GM23248 (cell line): ENCODE measurements at regions not wholly inside any gene's neighbourhood (a gene's known extent, or its start where the extent isn't known, plus 50 kb on each side); places are given as distances from the start of the nearest gene placed in this dataset.

Source experiments
- DNase-seq: peaks from one replicate; pipeline ENCODE4 v3.0.0-alpha.2; 2015
- H2AFZ ChIP-seq: fragments of 200-600 bp; sonication (generic); 2 replicates; pipeline ENCODE4 v1.6.1; 2016; ENCODE audit warnings: antibody characterized with exemption
- H3F3A ChIP-seq: fragments of 200-600 bp; sonication (generic); 2 replicates; pipeline ENCODE4 v1.6.1; 2016; ENCODE audit warnings: mild to moderate bottlenecking, antibody characterized with exemption, mixed run types; ENCODE audit not compliant: insufficient read depth
- H3K27ac ChIP-seq: fragments of 200-600 bp; sonication (generic); 2 replicates; pipeline ENCODE4 v1.5.1; 2016; ENCODE audit warnings: mild to moderate bottlenecking
- H3K27me3 ChIP-seq: fragments of 200-600 bp; sonication (generic); replicated peaks from 2 replicates; pipeline ENCODE4 v1.6.1; 2016; ENCODE audit warnings: mild to moderate bottlenecking; ENCODE audit not compliant: insufficient read depth
- H3K36me3 ChIP-seq: fragments of 200-600 bp; sonication (generic); 2 replicates; pipeline ENCODE4 v1.6.1; 2016; ENCODE audit warnings: low read depth, mild to moderate bottlenecking
- H3K4me1 ChIP-seq: fragments of 200-600 bp; sonication (generic); 2 replicates; pipeline ENCODE4 v1.6.1; 2016; ENCODE audit warnings: mild to moderate bottlenecking; ENCODE audit not compliant: insufficient read depth
- H3K4me2 ChIP-seq: fragments of 200-600 bp; sonication (generic); one replicate; pipeline ENCODE4 v1.6.1; 2016; ENCODE audit warnings: mild to moderate bottlenecking; ENCODE audit not compliant: unreplicated experiment
- H3K4me3 ChIP-seq: fragments of 200-600 bp; sonication (generic); 2 replicates; pipeline ENCODE4 v1.5.1; 2016; ENCODE audit warnings: mild to moderate bottlenecking
- H3K79me2 ChIP-seq: fragments of 200-600 bp; sonication (generic); 2 replicates; pipeline ENCODE4 v1.6.1; 2016; ENCODE audit warnings: mild to moderate bottlenecking; ENCODE audit not compliant: insufficient read depth
- H3K9ac ChIP-seq: fragments of 200-600 bp; sonication (generic); 2 replicates; pipeline ENCODE4 v1.6.1; 2016; ENCODE audit warnings: mild to moderate bottlenecking
- H3K9me2 ChIP-seq: fragments of 200-600 bp; sonication (generic); 2 replicates; pipeline ENCODE4 v1.6.1; 2016; ENCODE audit warnings: mixed run types, mild to moderate bottlenecking, moderate library complexity; ENCODE audit not compliant: insufficient read depth
- H3K9me3 ChIP-seq: fragments of 200-600 bp; sonication (generic); one replicate; pipeline ENCODE4 v1.6.1; 2017; ENCODE audit warnings: low read depth
- H4K20me1 ChIP-seq: fragments of 200-600 bp; sonication (generic); 2 replicates; pipeline ENCODE4 v1.6.0; 2016; ENCODE audit not compliant: insufficient read depth
- EZH2 ChIP-seq: fragments of 200-600 bp; sonication (generic); IDR thresholded peaks from 2 replicates; pipeline ENCODE4 v1.6.1; 2018; ENCODE audit warnings: antibody characterized with exemption, mild to moderate bottlenecking; ENCODE audit not compliant: insufficient read depth, poor library complexity, severe bottlenecking
- EZH2phosphoT487 ChIP-seq: fragments of 200-600 bp; sonication (generic); IDR thresholded peaks from 2 replicates; pipeline ENCODE4 v1.6.1; 2018; ENCODE audit warnings: antibody characterized with exemption, moderate library complexity, mild to moderate bottlenecking, low read depth; ENCODE audit not compliant: insufficient read depth
- WGBS, 2 experiments: methylation state at CpG; one replicate each; pipeline ENCODE4 v1.1.6; 2015 to 2017; ENCODE audit warnings: low lambda C conversion rate in 2 of 2, low coverage in 1 of 2; ENCODE audit errors: missing lambda C conversion rate in 2 of 2; 5-methylcytosine and 5-hydroxymethylcytosine counted together
- in situ Hi-C: fragments of 300-500 bp; cut with MboI; formaldehyde crosslinking; loops from 2 replicates; pipeline ENCODE4 v1.15.0; 2020

DNA sequence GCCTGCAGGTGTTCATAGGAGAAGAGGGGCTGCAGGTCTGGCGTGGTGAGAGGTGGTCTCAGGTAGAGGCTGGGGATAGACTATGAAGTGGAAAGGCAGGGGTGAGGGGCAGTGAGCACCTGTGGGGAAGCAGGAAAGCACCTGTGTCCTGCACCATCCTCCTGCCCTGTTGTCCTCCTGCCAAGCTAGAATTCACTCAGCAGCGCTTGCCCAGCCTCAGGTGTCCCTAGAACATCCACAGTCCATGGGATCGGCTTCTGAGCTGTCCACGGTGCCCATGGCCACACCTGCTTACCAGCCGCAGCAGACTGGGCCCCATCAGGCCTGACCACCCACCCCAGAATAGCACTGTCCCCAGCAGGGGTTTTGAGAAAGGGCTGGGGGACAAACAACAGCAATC is 456.2 kb upstream of the SULF2 start:
- Histone ChIP-seq H3K27me3 (peaks cover 2% of the 10 kb centered on the region; the same call in 1 of the 2 replicates), H3K9ac (no peak overlapping the region), H3K4me3 (no peak overlapping the region), H3K27ac (no peak overlapping the region), H3K36me3 (no peaks in the 10 kb centered on the region), H3F3A (peaks cover 8% of the 10 kb centered on the region; the same call in 1 of the 2 replicates), H3K9me2 (no peaks in the 10 kb centered on the region), H3K79me2 (no peaks in the 10 kb centered on the region), H3K4me2 (no peak overlapping the region), H3K4me1 (no peaks in the 10 kb centered on the region), H3K9me3 (no peaks in the 10 kb centered on the region), H2AFZ (no peak overlapping the region), H4K20me1 (no peaks in the 10 kb centered on the region)
- DNase-seq = no peak
- no peak for TF ChIP-seq EZH2phosphoT487
- TF ChIP-seq EZH2 = no peak
- in situ Hi-C loops = no loop called here
- 46 to 51% methylated on average over 5 of the region's 5 CpGs for WGBS, 2 experiments

- H3K27me3 ChIP-seq = peaks cover 5% of the 10 kb centered on the region; the same call in 1 of the 2 replicates
- DNase-seq = peak; percentile 48
- no peak overlapping the region for H2AFZ ChIP-seq
- H3K4me3 ChIP-seq = no peak overlapping the region
- no peak for TF ChIP-seq EZH2
- no peak for TF ChIP-seq EZH2phosphoT487
- H3K9ac ChIP-seq = peak overlapping the region; percentile 1; the same call in 1 of the 2 replicates
- peak overlapping the region; percentile 10; the same call in 1 of the 2 replicates for H3K27ac ChIP-seq
- no peaks in the 10 kb centered on the region for H4K20me1 ChIP-seq
- no peaks in the 10 kb centered on the region for H3K36me3 ChIP-seq
- H3K9me3 ChIP-seq = no peaks in the 10 kb centered on the region
- in situ Hi-C loops = no loop called here
- 23 to 26% methylated on average over 4 of the region's 4 CpGs for WGBS, 2 experiments
- no peak overlapping the region for H3K4me2 ChIP-seq
- H3K9me2 ChIP-seq = no peaks in the 10 kb centered on the region
- H3K4me1 ChIP-seq = no peaks in the 10 kb centered on the region
- no peaks in the 10 kb centered on the region for H3K79me2 ChIP-seq
- H3F3A ChIP-seq = peaks cover 8% of the 10 kb centered on the region; the same call in 1 of the 2 replicates
These were observed 453.5 kb upstream of the SULF2 start for GRCh38 chr20:48238781-48239180.

DNA sequence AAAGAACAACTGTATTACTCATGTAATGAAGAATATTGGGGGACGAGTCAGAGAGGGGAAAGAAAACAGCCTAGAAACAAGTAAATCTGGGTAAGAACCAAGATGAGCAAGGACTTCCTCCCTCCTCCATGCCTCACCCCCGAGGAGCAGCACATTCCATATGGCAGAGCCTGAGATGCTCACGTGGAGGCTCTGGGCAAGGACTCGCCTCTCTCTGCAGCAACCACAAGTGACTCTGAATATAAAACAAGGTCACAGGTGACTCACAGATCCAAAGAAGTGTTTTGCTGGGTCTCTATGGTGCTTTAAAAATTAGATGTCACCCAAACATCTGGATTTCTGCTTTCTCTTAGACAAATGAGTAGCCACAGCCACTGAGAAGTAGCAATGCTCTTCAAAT is 453.0 kb upstream of the SULF2 start:
- Histone ChIP-seq H3F3A (peaks cover 8% of the 10 kb centered on the region; the same call in 1 of the 2 replicates), H3K4me3 (no peak overlapping the region), H3K9me2 (no peaks in the 10 kb centered on the region), H2AFZ (no peak overlapping the region), H3K27me3 (peaks cover 5% of the 10 kb centered on the region; the same call in 1 of the 2 replicates), H3K27ac (peak overlapping the region; percentile 10; the same call in 1 of the 2 replicates), H4K20me1 (no peaks in the 10 kb centered on the region), H3K4me1 (no peaks in the 10 kb centered on the region), H3K4me2 (no peak overlapping the region), H3K79me2 (no peaks in the 10 kb centered on the region), H3K9me3 (no peaks in the 10 kb centered on the region), H3K9ac (no peak overlapping the region), H3K36me3 (no peaks in the 10 kb centered on the region)
- in situ Hi-C loops = no loop called here
- 0 to 5% methylated on average over 4 of the region's 4 CpGs for WGBS, 2 experiments
- DNase-seq = peak; percentile 80
- TF ChIP-seq EZH2phosphoT487 = no peak

DNA sequence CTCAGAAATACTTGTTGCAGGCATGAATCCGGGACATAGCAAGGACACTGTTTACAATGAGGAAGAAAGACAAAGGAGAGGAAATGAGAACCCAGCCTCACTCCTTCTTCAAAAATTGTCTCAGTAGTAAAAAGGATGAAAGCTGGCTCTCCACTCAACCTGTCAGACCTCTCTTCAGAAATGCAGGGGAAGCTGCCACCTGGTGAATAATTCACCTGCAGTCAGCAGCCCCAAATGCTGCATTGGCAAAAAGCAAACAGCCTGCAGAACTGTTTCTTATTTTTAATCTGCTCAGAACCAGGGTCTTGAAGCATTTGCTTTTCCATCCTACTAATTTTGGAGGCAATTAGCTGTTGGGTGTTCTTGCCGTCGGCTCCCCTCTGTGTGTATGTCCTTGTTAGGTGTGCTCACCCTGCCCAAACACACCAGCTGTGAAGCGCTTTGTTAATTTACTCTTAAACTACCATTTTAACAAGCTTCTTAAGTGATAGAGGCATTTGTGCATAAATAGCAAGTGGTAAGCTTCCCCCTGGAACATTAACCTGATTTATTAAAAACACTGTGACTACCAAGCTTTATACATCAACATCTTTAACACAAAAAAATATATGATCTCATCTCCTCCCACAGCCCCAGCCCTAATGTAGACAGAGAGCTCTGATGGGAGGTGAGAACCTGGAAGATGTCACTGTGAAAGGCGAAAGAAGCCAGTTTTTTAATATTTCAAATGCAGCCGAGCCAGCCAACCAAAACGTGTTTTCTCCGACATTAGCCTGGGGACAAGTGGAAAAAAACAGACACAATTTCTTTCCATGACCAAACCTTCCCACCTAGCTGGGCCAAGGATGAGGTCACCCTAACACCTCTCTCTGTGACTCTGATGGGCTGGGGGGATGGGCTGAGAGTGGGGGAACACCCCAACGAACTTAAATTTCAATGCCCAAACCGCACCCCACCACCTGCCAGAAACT is 451.0 kb upstream of the SULF2 start:
- no peak for DNase-seq
- in situ Hi-C loops = no loop called here
- WGBS, 2 experiments = 53 to 55% methylated on average over 10 of the region's 10 CpGs

More for the DNA sequence above, 451.0 kb upstream of the SULF2 start:
- H3F3A ChIP-seq = peaks cover 8% of the 10 kb centered on the region; the same call in 1 of the 2 replicates
- H3K9me3 ChIP-seq = no peaks in the 10 kb centered on the region
- no peak overlapping the region for H3K4me2 ChIP-seq
- no peak overlapping the region for H3K9ac ChIP-seq
- no peak overlapping the region for H3K4me3 ChIP-seq
- no peak overlapping the region for H2AFZ ChIP-seq
- no peaks in the 10 kb centered on the region for H3K36me3 ChIP-seq
- no peaks in the 10 kb centered on the region for H3K4me1 ChIP-seq
- no peaks in the 10 kb centered on the region for H4K20me1 ChIP-seq
- no peaks in the 10 kb centered on the region for H3K9me2 ChIP-seq
- no peak overlapping the region for H3K27ac ChIP-seq
- no peaks in the 10 kb centered on the region for H3K79me2 ChIP-seq
- TF ChIP-seq EZH2 (no peak), EZH2phosphoT487 (no peak)
- H3K27me3 ChIP-seq = peaks cover 5% of the 10 kb centered on the region; the same call in 1 of the 2 replicates
